Hippocampal formation (tissue), 2 donors: ENCODE measurements at regions not wholly inside any gene's neighbourhood (a gene's known extent, or its start where the extent isn't known, plus 50 kb on each side); places are given as distances from the start of the nearest gene placed in this dataset.
A peak's percentile ranks its signal among the peaks of the same experiment; 100 is the strongest.
"Not testable (repeated sequence)": the region's sequence is repeated elsewhere in the genome, so short reads cannot be mapped to it uniquely, and the experiment has no call there.

ENCODE experiments used
- DNase-seq, 2 donors: peaks; one replicate each; lab custom pipeline; 2025; lab: John Stamatoyannopoulos, UW

- DNase-seq = no peak
These were observed 56.1 kb upstream of the TMEM132D start for GRCh38 chr12:129959889-129960288.

GRCh38 chr12:129961091-129961490 lies 57.3 kb upstream of the TMEM132D start:
- no peak for DNase-seq

- DNase-seq = no peak
These were observed 58.0 kb upstream of the TMEM132D start for GRCh38 chr12:129961856-129962255.

- DNase-seq = no peak
These were observed 60.5 kb upstream of the TMEM132D start for GRCh38 chr12:129964300-129964699.

- DNase-seq = no peak
These were observed 61.1 kb upstream of the TMEM132D start for GRCh38 chr12:129964826-129965457.

GRCh38 chr12:129966146-129966995 lies 62.5 kb upstream of the TMEM132D start:
- DNase-seq = no peak

- DNase-seq = peak in 1 of 2 donors; percentile 6
These were observed 67.9 kb upstream of the TMEM132D start for GRCh38 chr12:129971721-129972120.

- DNase-seq = no peak
These were observed 69.6 kb upstream of the TMEM132D start for GRCh38 chr12:129973236-129973961.

GRCh38 chr12:129984106-129984505 lies 80.3 kb upstream of the TMEM132D start:
- DNase-seq = no peak

- DNase-seq = no peak
These were observed 84.0 kb upstream of the TMEM132D start for GRCh38 chr12:129987841-129988240.

- no peak for DNase-seq
These were observed 90.8 kb upstream of the TMEM132D start for GRCh38 chr12:129994634-129995033.

- no peak for DNase-seq
These were observed 93.4 kb upstream of the TMEM132D start for GRCh38 chr12:129997239-129997638.

- not testable (repeated sequence) for DNase-seq
These were observed 100.6 kb upstream of the TMEM132D start for GRCh38 chr12:130004310-130004877.

- DNase-seq = no peak
These were observed 103.9 kb upstream of the TMEM132D start for GRCh38 chr12:130007771-130008170.

- no peak for DNase-seq
These were observed 104.4 kb upstream of the TMEM132D start for GRCh38 chr12:130008241-130008640.

- no peak for DNase-seq
These were observed 106.1 kb upstream of the TMEM132D start for GRCh38 chr12:130009961-130010360.

GRCh38 chr12:130011611-130012385 lies 108.0 kb upstream of the TMEM132D start:
- no peak for DNase-seq

- peak; percentile 72 to 78 for DNase-seq
These were observed 110.1 kb upstream of the TMEM132D start for GRCh38 chr12:130013771-130014484.

- DNase-seq = peak in 1 of 2 donors; percentile 42
These were observed 110.6 kb upstream of the TMEM132D start for GRCh38 chr12:130014485-130014807.

- no peak for DNase-seq
These were observed 112.4 kb upstream of the TMEM132D start for GRCh38 chr12:130016194-130016593.

GRCh38 chr12:130016986-130017385 lies 113.2 kb upstream of the TMEM132D start:
- peak in 1 of 2 donors; percentile 45 for DNase-seq
